GM19463 (cell line): ENCODE measurements at regions not wholly inside any gene's neighbourhood (a gene's known extent, or its start where the extent isn't known, plus 50 kb on each side); places are given as distances from the start of the nearest gene placed in this dataset.
"Not testable (repeated sequence)": the region's sequence is repeated elsewhere in the genome, so short reads cannot be mapped to it uniquely, and the experiment has no call there.

Source experiments
- ATAC-seq: cut with Tn5 transposase; IDR thresholded peaks from one replicate; pipeline ENCODE4 v1.9.1; 2021; ENCODE audit warnings: mild to moderate bottlenecking, moderate library complexity; ENCODE audit not compliant: unreplicated experiment

DNA sequence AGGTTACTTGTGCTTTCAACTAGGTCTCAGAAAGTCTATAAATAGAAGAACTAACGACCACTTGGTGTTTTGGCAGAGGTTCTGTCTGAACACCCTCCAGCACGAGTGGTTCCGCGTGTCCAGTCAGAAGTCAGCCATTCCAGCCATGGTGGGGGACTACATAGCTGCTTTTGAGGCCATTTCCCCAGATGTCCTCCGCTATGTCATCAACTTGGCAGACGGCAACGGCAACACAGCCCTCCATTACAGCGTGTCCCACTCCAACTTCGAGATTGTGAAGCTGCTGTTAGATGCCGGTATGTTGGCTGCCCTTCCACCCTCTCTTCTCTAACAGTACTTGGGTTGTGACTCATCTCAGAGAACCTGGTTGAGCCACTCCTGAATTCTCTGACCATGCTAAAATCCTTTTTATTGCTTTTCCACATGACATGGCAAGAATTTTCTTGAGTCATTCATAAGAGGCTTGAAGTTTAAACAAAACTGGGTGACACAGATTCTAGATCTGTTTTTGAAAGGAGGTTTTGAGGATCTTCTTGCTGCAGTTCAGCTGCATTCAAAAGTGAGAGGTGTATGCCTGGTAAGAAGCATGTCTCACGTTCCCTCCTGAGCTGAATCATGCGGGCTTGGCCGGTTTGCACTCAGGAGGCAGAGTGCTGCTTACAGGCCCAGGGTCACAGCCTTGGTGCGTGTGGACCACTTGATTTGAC, 103.1 kb upstream of the DMRT1 start:
- ATAC-seq = no peak

DNA sequence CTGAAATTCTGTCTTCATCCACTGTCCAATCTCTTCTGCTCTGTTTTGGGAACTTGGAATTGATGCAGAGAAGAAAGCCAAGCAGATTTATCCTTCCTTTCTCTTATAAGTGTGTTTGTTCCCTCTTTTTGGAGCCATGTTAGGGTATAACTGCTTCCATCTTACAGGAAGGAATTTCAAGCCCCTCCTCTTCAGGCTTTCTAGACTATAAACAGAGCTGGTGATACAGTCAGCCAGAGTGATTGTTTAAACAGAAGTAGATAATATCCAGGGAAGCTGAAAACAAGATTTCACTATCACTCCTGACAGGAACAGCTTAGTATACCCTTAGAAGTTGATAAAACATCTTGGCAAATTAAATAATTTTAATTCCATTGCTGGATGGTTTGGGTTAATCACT, 102.1 kb upstream of the DMRT1 start:
- ATAC-seq = no peak

DNA sequence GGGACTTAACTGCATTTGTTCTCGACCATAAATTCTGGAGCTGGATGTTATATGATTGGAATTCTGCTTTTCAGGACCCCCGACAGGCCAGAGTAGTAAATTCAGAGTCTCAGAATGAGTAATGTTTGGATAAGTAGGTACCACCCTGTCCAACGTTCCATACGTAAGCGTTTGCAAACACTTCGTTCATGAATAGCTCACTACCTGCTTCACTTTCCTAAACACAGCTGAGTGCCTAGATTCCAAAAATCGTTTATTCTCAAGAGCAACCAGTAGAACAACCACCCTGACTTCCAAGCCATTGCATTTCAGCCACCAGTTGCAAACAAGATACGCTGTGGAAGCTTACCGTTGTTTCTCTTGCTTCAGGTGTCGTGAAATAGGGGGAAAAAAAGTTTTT, 101.3 kb upstream of the DMRT1 start:
- no peak for ATAC-seq

DNA sequence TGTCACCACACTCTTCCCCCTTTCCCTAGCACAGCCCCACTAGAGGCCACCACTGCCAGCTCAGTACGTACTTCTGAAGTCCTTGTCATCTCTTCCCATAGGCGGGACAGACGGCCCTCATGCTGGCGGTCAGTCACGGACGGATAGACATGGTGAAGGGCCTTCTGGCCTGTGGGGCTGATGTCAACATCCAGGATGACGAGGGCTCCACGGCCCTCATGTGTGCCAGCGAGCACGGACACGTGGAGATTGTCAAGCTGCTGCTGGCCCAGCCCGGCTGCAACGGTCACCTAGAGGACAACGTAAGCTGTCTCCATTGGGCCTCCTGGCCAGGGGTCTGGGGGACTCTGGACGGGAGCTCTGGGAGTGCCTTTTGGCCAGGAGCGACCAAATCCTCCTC, 99.4 kb upstream of the DMRT1 start:
- no peak for ATAC-seq

DNA sequence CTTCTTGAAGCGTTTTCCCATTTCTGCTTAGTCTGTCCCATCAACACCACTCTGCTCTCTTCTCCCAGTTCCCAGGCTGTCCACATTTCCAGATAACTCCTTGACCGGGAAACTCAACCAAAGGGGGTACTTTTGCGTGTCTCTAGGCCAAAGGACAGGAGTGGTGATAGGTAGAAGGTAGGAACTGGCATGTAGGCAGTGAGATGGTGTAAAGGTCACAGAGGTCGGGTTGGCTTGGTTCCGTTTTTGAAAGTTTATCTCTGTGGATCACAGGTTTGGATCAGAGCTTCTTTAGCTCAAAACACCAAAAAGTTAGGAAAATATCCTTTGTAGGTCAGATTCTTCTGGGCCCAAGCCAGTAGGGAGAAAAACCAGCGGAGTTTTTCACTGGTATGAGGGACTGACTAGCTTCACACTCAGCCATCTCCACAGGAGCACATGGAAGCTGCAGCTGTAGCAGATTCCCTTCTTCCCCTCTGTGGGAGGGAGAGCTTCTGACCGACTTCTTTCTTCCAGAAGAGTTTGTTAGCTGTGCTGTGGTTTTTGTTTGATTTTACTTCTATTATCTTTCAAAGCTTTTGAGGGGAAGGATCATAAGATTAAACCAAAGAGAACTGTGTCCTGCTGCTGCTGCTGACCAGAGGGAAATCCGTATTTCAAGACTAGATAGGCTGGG, 98.4 kb upstream of the DMRT1 start:
- ATAC-seq = no peak

DNA sequence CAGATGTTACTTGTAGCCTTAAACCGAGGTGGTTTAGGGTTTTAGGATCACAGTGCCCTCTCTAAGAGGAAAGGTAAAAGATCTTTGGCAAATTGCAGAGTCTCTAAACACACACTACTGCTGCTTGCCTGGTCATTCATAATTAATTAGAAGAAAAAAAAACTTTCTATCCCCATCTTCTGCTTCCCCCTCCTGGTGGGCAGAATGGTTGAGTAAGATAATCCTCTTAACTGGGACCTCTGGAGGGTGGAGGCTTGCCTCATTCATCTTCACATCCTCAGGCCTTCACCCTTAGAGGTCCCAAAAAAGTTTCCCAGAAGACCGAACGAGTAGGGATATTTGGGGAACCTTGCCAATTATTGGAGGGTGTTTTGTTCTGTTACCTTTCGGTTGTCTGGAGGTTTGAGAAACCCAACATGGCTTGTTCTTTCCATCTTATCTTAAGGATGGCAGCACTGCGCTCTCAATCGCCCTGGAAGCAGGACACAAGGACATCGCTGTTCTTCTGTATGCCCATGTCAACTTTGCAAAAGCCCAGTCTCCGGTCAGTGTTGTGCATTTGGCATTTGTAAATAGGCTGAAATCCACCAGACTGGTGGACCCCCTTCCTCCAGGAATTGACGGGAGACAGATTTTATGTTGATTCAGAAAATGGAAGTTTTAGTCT, 97.3 kb upstream of the DMRT1 start:
- no peak for ATAC-seq

DNA sequence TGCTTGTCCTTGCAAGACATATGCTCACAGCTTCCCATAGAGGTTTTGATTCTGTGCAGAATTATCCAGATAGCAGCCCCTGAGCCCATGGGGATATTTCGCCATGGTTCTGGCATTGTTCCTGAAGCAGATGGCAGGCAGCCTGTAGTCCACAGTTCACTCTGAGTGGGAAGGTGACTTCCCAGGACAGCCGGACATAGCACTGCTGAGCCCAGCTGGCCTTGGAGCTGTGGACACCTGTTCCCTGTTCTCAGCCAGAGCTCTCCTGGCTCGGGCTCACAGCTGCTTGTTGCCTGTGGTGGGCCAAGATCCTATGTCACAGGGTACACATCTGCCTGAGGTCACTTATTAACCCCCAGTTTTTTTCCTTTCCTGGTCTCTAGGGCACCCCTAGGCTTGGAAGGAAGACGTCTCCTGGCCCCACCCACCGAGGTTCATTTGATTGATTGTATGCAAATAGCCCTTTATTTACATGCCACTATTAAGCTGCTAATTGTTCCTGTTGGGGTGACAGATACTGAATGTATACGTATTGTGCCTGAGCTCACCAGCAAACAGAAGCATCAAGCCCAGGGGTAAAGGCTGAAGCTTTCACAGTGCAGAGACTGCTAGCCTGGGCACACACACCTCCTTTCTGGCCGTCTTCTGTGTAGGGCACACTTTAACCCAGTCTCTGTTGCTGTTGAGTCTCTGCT, 96.6 kb upstream of the DMRT1 start:
- ATAC-seq = no peak

DNA sequence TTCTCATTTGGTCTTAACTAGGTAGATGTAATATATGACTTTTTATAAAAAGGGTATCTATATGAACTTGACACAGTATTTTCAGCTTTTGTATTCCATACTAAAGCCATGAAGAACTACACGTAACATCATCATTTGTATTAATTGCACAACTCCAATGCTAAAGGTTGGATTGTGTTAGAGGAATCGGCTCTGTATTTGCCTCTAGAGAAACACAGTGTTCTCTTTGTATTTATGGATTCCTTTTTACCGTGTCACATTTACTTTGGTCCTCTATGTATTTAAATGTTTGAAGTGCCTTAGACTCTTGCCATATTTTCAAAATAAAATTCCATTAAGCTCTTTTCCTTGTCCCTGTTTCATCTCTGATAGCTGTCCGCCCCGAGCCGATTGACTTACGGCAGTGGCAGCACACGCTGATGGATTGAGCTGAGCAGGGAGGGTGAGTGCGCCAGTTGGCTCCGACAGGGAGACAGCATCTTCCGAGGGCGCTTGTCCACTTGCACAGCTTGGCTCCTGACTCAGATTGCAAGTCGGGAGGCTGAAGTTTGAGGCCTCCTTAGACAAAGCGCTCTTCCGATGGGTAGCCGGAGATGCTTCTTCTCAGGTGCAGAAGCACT, 95.6 kb upstream of the DMRT1 start:
- no peak for ATAC-seq

DNA sequence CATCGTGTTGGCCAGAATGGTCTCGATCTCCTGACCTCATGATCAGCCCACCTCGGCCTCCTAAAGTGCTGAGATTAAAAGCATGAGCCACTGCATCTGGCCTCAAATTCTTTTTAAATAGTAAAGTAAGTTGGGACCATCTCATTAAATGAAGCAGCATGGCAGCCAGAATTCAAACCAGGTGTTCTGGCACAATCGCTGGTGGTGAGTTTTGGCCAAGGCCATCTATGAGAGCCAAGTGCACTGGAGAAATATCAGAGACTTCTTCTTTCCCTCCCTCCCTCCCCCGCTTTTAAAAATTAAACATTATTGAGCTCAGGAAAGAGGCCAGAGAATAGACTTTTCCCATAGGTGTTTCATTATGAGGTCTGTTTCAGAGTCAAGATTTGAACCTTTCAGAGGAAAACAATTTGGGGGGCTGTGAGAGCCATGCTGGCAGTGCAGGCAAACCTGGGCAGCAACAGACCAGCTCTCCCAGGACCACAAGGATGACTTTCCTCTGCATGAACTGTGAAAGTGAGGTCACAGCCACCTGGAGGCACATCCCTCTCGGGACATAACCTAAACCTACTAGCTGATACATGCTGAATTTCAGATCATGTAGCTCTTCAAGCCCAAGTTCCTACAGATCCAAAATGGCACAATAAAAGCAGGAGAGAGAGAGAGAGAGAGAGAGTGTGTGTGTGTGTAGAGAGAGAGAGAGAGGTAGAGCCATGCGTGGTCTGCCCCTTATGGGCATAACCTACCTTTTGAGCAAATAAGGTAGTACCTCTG, 94.6 kb upstream of the DMRT1 start:
- no peak for ATAC-seq

DNA sequence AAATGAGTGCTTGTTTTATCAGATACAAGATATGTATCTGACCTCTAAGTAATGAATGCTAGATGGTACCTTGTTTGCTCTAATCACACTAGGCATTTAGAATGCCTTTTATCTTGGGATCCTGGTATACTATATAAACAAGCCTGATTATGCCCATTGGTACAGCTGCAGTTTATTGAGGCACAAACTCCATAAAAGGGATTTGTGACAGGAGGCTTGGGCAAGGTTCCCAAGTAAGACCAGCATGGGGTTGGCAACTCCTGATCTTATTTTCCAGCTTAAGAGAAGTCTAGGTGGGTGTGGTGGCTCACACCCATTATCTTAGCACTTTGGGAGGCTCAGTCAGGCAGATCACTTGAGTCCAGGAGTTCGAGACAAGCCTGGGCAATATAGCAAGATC, 93.9 kb upstream of the DMRT1 start:
- no peak for ATAC-seq

DNA sequence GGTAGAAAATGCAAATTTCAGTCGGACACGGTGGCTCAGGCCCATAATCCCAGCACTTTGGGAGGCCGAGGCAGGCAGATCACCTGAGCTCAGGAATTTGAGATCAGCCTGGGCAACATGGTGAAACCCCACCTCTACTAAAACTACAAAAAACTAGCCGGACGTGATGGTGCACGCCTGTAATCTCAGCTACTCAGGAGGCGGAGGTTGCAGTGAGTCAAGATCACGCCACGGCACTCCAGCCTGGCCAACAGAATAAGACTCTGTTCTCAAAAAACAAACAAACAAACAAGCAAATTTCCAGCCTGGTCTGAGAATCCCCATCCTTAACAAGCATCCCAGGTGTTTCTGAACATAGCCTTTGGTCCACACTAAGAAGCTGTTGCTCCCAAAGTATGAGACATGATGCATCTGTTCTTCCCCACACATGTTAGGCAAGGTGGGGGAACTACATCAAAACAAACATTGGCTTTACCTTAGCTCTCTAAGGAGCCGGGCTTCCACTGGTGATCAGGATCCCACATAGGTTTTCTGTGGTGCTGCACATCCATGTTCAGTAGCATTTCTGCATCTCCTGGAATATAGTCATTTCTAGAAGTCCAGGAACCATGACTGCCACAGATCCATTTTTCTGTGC, 92.5 kb upstream of the DMRT1 start:
- no peak for ATAC-seq

DNA sequence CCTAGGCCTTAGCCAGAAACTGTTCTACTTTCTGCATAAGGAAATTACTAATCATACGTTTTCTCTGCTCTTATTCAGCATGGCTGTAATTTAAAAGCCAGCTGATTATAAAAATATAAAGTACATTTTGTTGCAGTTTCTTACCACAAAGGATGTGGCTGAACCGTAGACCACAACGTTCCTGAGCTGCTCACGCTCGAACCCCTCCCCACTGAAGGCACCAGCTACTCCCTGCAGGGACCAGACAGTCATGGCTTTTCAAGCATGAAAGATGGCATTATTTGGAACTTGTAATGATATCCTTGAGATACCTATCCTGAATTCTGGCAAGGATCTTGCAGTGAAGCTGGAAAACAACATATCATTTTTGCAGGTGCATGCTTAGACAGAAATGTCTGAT, 91.8 kb upstream of the DMRT1 start:
- no peak for ATAC-seq

DNA sequence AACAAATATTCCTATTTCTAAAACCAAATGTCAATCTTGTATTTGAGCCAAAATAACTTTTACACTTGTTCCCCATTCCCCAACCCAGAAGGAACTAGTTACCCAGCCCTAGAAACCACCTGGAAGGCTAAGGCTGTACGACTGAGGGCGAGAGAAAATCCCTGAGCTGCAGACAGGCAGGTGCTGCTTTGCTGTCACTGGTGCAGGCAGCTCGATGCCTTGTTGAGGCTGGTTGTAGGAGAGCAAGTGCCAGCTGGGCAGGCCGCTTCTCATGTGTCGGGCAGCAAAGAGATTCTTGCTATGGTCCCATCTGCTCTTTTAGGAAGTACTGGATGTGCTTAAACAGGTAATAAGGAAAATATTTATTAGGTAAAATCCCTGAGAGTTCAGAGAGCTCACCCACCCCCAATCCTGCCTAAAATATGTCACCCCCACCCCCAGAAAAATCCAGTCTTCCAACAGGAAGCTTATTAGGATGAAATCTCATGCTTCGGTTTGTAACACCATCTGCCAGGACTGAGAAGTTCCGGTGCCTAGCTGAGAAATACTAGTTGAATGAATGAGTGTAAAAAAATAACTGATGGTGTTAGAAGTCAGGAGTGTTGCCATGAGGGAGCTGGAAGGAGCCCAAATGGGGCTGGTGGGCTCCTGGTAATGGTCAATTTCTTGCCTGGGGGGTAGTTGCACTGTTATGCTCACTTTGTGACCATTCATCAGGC, 91.1 kb upstream of the DMRT1 start:
- no peak for ATAC-seq

DNA sequence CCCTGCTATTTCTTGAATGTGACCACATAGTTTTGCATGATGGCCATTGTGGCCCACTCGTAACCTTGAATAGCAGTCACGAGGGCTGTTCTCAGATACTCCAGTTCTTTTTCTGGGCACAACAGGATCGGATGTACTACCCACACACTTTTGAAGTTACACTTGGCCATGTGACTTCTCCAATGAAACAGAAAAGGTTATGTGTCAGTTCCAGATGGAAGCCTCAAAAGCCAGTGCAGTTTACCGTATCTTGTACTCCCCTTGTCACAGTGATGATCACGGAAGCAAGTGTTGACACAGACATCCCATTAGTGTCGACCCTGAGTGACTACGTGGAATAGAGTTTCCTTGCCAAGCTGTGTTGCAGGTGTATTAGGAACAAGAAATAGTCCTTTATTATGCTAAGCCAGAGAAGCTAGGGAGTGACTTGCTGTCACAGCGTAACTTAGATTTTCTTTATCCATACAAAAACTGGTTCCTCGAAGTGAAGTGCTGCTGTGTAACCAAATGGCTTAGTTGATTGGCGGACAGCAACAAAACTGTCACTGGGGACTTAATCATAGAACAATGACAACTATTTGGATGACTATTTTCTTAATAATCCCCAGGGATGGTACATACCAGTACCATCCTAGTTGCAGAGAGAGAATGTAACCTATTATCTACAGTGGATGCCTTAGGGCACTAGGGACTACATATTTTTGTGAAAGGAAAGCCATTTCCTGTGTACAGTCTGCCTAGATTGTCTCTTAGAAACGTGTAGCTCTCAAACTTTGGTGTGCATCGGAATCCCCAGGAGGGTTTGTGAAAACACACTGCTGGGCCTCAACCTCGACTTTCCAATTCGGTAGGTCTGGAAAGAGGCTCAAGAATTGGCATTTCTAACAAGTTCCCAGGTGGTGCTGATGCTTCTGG, 90.1 kb upstream of the DMRT1 start:
- no peak for ATAC-seq

DNA sequence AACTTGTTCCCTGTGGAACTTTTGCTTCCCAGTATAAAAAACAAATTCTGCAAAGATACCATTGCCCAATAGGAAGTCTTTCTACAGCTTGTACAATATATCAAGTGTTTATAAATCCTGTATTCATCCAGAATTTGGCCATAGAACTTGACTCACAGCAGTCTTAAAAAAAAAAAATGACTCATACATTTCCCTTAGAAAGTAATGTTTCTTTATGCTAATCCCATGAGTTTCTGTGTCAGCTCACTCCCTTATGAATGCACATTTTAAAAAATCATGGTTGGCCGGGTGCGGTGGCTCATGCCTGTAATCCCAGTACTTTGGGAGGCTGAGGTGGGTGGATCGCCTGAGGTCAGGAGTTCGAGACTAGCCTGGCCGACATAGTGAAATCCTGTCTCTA, 89.3 kb upstream of the DMRT1 start:
- ATAC-seq = no peak

DNA sequence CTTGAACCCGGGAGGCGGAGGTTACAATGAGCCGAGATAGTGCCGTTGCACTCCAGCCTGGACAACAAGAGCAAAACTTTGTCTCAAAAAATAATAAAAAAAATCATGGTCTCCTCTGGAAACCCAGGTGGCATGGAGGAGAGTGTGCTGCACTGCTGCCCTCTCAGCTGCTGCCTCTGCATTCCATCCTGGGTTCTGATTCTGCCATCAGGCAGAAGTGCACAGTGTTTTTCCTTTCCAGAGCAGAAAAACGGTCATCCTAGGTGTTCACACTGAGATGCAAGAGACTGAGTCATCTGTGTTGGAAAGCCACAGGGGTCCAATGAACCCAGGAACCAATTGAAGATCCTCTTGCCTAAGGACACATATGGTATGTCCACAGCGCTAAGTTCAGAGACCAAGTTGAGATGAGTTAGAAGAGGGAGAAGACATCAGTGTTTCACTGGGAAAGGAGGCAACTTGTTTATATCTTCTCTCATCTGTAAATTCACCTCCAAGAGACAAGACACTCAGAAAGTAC, 88.8 kb upstream of the DMRT1 start:
- no peak for ATAC-seq

DNA sequence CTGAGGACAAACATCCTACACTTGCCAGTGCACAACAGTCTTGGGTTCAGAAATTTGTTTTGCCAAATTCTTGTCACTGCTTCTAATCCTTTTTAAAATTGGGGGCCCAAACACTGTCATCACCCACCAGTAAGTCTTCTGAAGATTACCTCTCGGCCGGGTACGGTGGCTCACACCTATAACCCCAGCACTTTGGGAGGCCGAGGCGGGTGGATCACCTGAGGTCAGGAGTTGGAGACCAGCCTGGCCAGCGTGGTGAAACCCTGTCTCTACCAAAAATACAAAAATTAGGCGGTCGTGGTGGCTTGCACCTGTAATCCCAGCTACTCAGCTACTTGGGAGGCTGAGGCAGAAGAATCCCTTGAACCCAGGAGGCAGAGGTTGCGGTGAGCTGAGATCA, 87.8 kb upstream of the DMRT1 start:
- not testable (repeated sequence) for ATAC-seq
